Gastroesophageal sphincter (tissue), 3 donors: ENCODE measurements at regions not wholly inside any gene's neighbourhood (a gene's known extent, or its start where the extent isn't known, plus 50 kb on each side); places are given as distances from the start of the nearest gene placed in this dataset.

Experiments used
- EP300 ChIP-seq: sonication (generic); formaldehyde crosslinking; IDR thresholded peaks from one replicate; pipeline ENCODE4 v1.6.1; 2017; ENCODE audit warnings: antibody characterized with exemption, mild to moderate bottlenecking
- POLR2A ChIP-seq, 2 donors: fragments of 450-650 bp; IDR thresholded peaks; one replicate each; pipeline ENCODE4 v1.6.1; 2017; ENCODE audit warnings: antibody characterized with exemption in 2 of 2, mild to moderate bottlenecking in 2 of 2, moderate library complexity in 1 of 2
- POLR2AphosphoS5 ChIP-seq: sonication (generic); formaldehyde crosslinking; IDR thresholded peaks from one replicate; pipeline ENCODE4 v1.6.1; 2017; ENCODE audit warnings: antibody characterized with exemption
- TF ChIP-seq, protein P1 (sequence below), 4 experiments: fragments of 200-600 bp in 2 of 4; fragments of 450-650 bp in 2 of 4; sonication (generic) in 1 of 4; IDR thresholded peaks; one replicate each; pipeline ENCODE4 v1.5.1; 2017 to 2019; ENCODE audit warnings: antibody characterized with exemption in 4 of 4, mild to moderate bottlenecking in 2 of 4, moderate library complexity in 2 of 4

- TF ChIP-seq EP300 = no peak
- TF ChIP-seq, protein P1, sequence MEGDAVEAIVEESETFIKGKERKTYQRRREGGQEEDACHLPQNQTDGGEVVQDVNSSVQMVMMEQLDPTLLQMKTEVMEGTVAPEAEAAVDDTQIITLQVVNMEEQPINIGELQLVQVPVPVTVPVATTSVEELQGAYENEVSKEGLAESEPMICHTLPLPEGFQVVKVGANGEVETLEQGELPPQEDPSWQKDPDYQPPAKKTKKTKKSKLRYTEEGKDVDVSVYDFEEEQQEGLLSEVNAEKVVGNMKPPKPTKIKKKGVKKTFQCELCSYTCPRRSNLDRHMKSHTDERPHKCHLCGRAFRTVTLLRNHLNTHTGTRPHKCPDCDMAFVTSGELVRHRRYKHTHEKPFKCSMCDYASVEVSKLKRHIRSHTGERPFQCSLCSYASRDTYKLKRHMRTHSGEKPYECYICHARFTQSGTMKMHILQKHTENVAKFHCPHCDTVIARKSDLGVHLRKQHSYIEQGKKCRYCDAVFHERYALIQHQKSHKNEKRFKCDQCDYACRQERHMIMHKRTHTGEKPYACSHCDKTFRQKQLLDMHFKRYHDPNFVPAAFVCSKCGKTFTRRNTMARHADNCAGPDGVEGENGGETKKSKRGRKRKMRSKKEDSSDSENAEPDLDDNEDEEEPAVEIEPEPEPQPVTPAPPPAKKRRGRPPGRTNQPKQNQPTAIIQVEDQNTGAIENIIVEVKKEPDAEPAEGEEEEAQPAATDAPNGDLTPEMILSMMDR (IDR thresholded peaks at IDR 0.05) = no peak
- TF ChIP-seq POLR2AphosphoS5 = no peak
- TF ChIP-seq POLR2A (IDR thresholded peaks at IDR 0.05) = no peak
These were observed 521.3 kb upstream of the SALL3 start for GRCh38 chr18:78458356-78458755.
